WERI-Rb-1 (cell line): ENCODE measurements at regions not wholly inside any gene's neighbourhood (a gene's known extent, or its start where the extent isn't known, plus 50 kb on each side); places are given as distances from the start of the nearest gene placed in this dataset.

ENCODE experiments used
- DNase-seq: peaks from one replicate; pipeline ENCODE4 v3.0.0-alpha.2; 2020
- H3K27ac ChIP-seq: fragments of 250-450 bp; sonication (Bioruptor Pico); 2 replicates; pipeline ENCODE4 v1.5.1; 2020; ENCODE audit warnings: mild to moderate bottlenecking, moderate library complexity
- H3K27me3 ChIP-seq: fragments of 250-450 bp; sonication (Bioruptor Pico); 2 replicates; pipeline ENCODE4 v1.5.1; 2021; ENCODE audit warnings: mild to moderate bottlenecking, low read depth, moderate library complexity; ENCODE audit not compliant: insufficient read depth, severe bottlenecking
- H3K36me3 ChIP-seq: fragments of 250-450 bp; sonication (Bioruptor Pico); 2 replicates; pipeline ENCODE4 v1.5.1; 2020; ENCODE audit warnings: mild to moderate bottlenecking, moderate library complexity
- H3K4me3 ChIP-seq: 2 replicates; pipeline ENCODE4 v1.5.1; 2011; ENCODE audit warnings: low read depth, mild to moderate bottlenecking, control low read depth, low read length
- H3K9me3 ChIP-seq: fragments of 250-450 bp; sonication (Bioruptor Pico); 2 replicates; pipeline ENCODE4 v1.5.1; 2021; ENCODE audit warnings: mild to moderate bottlenecking, moderate library complexity; ENCODE audit not compliant: severe bottlenecking
- CTCF ChIP-seq: IDR thresholded peaks from 2 replicates; pipeline ENCODE4 v1.5.1; 2011; ENCODE audit warnings: low read depth, mild to moderate bottlenecking, control low read depth, inconsistent platforms, low read length

DNA sequence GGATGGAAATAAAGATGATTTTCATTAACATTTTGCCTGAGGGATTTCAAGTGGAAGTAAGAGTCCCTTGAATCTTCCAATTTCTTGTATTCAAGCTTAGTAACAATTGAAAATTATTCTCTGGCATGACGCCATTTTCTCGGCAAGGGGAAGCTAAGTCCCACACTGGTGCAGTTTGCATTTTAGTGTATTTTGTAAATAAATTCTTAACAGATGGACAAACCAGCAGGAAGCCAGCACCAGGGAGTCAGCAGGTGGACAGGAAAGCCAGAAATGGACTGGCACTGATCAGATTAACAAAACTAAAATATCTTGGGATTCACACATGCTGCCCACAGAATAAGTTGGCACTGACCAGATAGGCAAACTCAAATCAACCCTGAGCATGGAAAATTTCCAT is 311.3 kb downstream of the LRRIQ3 start:
- no peaks in the 10 kb centered on the region for H3K36me3 ChIP-seq
- TF ChIP-seq CTCF, result no peak
- DNase-seq, result no peak

GRCh38 chr1:73874806-73875205 is 323.2 kb downstream of the LRRIQ3 start:
- H3K4me3 ChIP-seq, result no peak overlapping the region
- H3K36me3 ChIP-seq, result no peaks in the 10 kb centered on the region
- H3K27me3 ChIP-seq, result no peaks in the 10 kb centered on the region
- no peak for TF ChIP-seq CTCF
- H3K27ac ChIP-seq, result no peak overlapping the region
- H3K9me3 ChIP-seq, result no peaks in the 10 kb centered on the region
- no peak for DNase-seq

More for the DNA sequence above, 311.3 kb downstream of the LRRIQ3 start:
- Histone ChIP-seq H3K27me3 (no peaks in the 10 kb centered on the region), H3K4me3 (no peak overlapping the region), H3K9me3 (no peaks in the 10 kb centered on the region), H3K27ac (no peak overlapping the region)

DNA sequence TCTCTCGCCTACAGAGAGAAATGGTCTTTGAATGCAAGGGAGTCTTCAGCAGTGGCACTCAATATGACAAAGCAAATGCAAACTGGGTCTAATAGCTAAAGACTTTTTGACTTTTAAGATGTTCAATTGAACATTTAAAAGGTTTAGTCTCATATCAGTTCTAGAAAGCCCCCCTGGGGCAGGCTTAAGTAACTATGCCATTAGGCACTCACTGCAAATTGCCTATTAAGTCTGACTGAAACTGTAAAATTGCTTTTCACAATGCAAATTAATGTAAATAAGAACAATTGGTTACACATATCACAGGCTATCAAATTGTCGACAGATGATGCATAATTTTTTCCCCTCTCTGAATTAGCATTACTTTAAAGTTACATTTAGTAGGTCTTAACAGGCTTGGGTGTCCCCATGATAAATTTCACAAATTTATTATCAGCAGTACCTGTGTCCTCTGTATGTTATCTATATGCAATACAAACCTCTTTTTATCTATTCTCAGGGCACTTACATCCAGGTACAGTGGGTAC is 329.1 kb downstream of the LRRIQ3 start:
- Histone ChIP-seq H3K36me3 (no peaks in the 10 kb centered on the region), H3K4me3 (no peak overlapping the region), H3K9me3 (no peaks in the 10 kb centered on the region), H3K27ac (no peak overlapping the region), H3K27me3 (no peaks in the 10 kb centered on the region)
- DNase-seq, result no peak
- no peak for TF ChIP-seq CTCF

GRCh38 chr1:73862355-73862754 is 335.6 kb downstream of the LRRIQ3 start:
- no peak for DNase-seq
- Histone ChIP-seq H3K27ac (no peak overlapping the region), H3K36me3 (no peaks in the 10 kb centered on the region), H3K27me3 (no peaks in the 10 kb centered on the region), H3K4me3 (no peak overlapping the region), H3K9me3 (no peaks in the 10 kb centered on the region)
- no peak for TF ChIP-seq CTCF

- Histone ChIP-seq H3K9me3 (no peaks in the 10 kb centered on the region), H3K4me3 (no peak overlapping the region), H3K27ac (no peak overlapping the region), H3K27me3 (no peaks in the 10 kb centered on the region), H3K36me3 (no peaks in the 10 kb centered on the region)
- no peak for DNase-seq
- no peak for TF ChIP-seq CTCF
These were observed 337.5 kb downstream of the LRRIQ3 start for GRCh38 chr1:73860421-73860950.

DNA sequence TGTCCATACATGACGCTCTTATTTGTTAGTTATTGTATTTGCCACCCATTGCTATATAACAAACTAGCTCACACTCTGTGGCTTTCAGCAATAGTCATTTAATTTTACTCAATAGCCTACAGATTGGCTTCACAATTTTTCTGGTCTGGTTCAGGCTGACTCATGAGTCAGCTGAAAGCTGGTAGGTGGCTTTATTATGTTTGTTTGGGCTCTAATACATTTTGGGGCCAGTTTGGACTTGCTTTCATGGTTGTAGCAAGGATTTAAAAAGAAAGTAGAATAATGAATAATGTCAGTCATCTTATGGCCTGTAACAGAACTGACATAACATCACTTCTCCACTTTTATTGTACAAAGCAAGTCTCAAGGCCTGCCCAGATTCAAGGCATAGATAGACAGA is 338.7 kb downstream of the LRRIQ3 start:
- DNase-seq, result no peak
- Histone ChIP-seq H3K27me3 (no peaks in the 10 kb centered on the region), H3K27ac (no peak overlapping the region), H3K36me3 (no peaks in the 10 kb centered on the region), H3K9me3 (no peaks in the 10 kb centered on the region), H3K4me3 (no peak overlapping the region)
- no peak for TF ChIP-seq CTCF
